Neutrophil (primary cell): ENCODE measurements at regions not wholly inside any gene's neighbourhood (a gene's known extent, or its start where the extent isn't known, plus 50 kb on each side); places are given as distances from the start of the nearest gene placed in this dataset.

Experiments
- H3K27ac ChIP-seq: fragments of 200-600 bp; sonication (generic); 2 replicates; pipeline ENCODE4 v1.5.1; 2016; ENCODE audit warnings: mild to moderate bottlenecking, moderate library complexity
- H3K27me3 ChIP-seq: fragments of 200-600 bp; sonication (generic); 2 replicates; pipeline ENCODE4 v1.6.0; 2016; ENCODE audit warnings: mild to moderate bottlenecking
- H3K36me3 ChIP-seq: fragments of 200-600 bp; sonication (generic); 2 replicates; pipeline ENCODE4 v1.5.1; 2017
- H3K4me1 ChIP-seq, 2 experiments: fragments of 200-600 bp in 1 of 2; sonication (generic) in 1 of 2; 1 replicate in 1 of 2; 2 replicates in 1 of 2; pipeline versions ENCODE4 v1.5.1 to v1.6.1; 2013 to 2016; ENCODE audit warnings: low read depth in 1 of 2, low read length in 1 of 2, mild to moderate bottlenecking in 1 of 2, moderate library complexity in 1 of 2; ENCODE audit not compliant: control insufficient read depth in 1 of 2, insufficient read depth in 1 of 2
- H3K4me3 ChIP-seq, 2 experiments: fragments of 200-600 bp in 1 of 2; sonication (generic) in 1 of 2; 1 replicate in 1 of 2; 2 replicates in 1 of 2; pipeline ENCODE4 v1.5.1; 2013 to 2016; ENCODE audit warnings: low read depth in 1 of 2, low read length in 1 of 2, mild to moderate bottlenecking in 1 of 2, moderate library complexity in 1 of 2
- H3K9me3 ChIP-seq: fragments of 200-600 bp; sonication (generic); 2 replicates; pipeline ENCODE4 v1.5.1; 2016
- TF ChIP-seq, protein P1 (sequence below): fragments of 200-600 bp; sonication (generic); IDR thresholded peaks from 2 replicates; pipeline ENCODE4 v1.5.1; 2016; ENCODE audit warnings: antibody characterized with exemption

- no peaks in the 10 kb centered on the region for H3K4me1 ChIP-seq
- no peaks in the 10 kb centered on the region for H3K9me3 ChIP-seq
- H3K36me3 ChIP-seq: no peaks in the 10 kb centered on the region
- no peak overlapping the region for H3K27ac ChIP-seq
- H3K27me3 ChIP-seq: no peaks in the 10 kb centered on the region
- TF ChIP-seq, protein P1, sequence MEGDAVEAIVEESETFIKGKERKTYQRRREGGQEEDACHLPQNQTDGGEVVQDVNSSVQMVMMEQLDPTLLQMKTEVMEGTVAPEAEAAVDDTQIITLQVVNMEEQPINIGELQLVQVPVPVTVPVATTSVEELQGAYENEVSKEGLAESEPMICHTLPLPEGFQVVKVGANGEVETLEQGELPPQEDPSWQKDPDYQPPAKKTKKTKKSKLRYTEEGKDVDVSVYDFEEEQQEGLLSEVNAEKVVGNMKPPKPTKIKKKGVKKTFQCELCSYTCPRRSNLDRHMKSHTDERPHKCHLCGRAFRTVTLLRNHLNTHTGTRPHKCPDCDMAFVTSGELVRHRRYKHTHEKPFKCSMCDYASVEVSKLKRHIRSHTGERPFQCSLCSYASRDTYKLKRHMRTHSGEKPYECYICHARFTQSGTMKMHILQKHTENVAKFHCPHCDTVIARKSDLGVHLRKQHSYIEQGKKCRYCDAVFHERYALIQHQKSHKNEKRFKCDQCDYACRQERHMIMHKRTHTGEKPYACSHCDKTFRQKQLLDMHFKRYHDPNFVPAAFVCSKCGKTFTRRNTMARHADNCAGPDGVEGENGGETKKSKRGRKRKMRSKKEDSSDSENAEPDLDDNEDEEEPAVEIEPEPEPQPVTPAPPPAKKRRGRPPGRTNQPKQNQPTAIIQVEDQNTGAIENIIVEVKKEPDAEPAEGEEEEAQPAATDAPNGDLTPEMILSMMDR: no peak
- H3K4me3 ChIP-seq: no peak overlapping the region
These were observed 70.9 kb downstream of the TNFSF18 start for GRCh38 chr1:172979828-172980227.

GRCh38 chr1:172980456-172980855 lies 70.3 kb downstream of the TNFSF18 start:
- H3K9me3 ChIP-seq: no peaks in the 10 kb centered on the region
- TF ChIP-seq, protein P1: no peak
- H3K27ac ChIP-seq: no peak overlapping the region
- H3K36me3 ChIP-seq: no peaks in the 10 kb centered on the region
- H3K27me3 ChIP-seq: no peaks in the 10 kb centered on the region
- H3K4me3 ChIP-seq: no peak overlapping the region
- no peaks in the 10 kb centered on the region for H3K4me1 ChIP-seq

DNA sequence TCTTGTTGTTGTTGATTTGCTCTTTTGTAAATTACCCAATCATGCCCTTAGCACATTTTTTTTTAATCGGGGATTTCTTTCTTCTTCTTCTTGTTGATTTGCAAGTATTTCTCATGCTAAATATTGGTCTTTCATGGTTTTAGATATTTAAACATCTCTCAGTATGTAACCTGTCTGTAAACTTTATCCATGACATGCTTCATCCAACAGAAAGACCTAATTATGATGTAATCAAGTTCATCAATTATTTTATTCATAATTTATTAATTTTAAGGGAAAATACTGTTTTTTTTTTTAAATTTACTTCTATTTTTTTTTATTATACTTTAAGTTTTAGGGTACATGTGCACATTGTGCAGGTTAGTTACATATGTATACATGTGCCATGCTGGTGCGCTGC lies 69.8 kb downstream of the TNFSF18 start:
- TF ChIP-seq, protein P1: no peak
- no peaks in the 10 kb centered on the region for H3K9me3 ChIP-seq
- H3K27me3 ChIP-seq: no peaks in the 10 kb centered on the region
- H3K36me3 ChIP-seq: no peaks in the 10 kb centered on the region
- H3K4me1 ChIP-seq: no peaks in the 10 kb centered on the region
- H3K27ac ChIP-seq: no peak overlapping the region
- H3K4me3 ChIP-seq: no peak overlapping the region
